ENCODE measurements at regions not wholly inside any gene's neighbourhood (a gene's known extent, or its start where the extent isn't known, plus 50 kb on each side); places are given as distances from the start of the nearest gene placed in this dataset.

DNA sequence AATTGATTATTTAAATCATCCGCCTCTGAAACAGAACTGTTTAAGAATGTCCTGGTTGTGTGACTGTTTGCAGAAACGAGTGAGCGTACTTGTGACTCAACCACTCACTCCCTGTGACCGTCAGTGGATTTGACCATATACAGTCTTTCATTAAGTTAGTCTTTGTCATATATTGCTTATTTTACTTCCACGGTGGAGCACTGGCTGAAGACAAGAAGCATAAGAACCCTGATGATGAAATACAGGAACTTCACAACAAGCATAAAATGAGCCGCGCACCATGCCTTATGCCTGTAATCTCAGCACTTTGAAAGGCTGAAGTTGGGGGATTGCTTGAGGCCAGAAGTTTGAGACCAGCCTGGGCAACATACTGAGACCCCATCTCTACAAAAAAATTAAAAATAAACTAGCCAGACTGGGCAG, 194.0 kb downstream of the TOMM20 start:
- no peak overlapping the region for H2BK120ac ChIP-seq (ENCODE audit: low read depth, low read length, poor library complexity, severe bottlenecking)
- no peaks in the 10 kb centered on the region for H3K9me3 ChIP-seq (ENCODE audit: control insufficient read depth, low read depth, low read length)
- WGBS (ENCODE audit: extremely low coverage, insufficient read length, low lambda C conversion rate), result no CpG with 5 or more reads among the region's 7 CpGs
- H3K4me3 Mint-ChIP-seq, result no peak overlapping the region
- no peaks in the 10 kb centered on the region for H3K79me2 ChIP-seq (ENCODE audit: insufficient read depth, low read length)
- H3K4me1 ChIP-seq (ENCODE audit: insufficient read depth, low read length), result no peaks in the 10 kb centered on the region
- H3K23me2 ChIP-seq (ENCODE audit: insufficient read length, low read depth, low read length, poor library complexity, severe bottlenecking), result no peaks in the 10 kb centered on the region
- H3K9ac ChIP-seq (ENCODE audit: extremely low read depth, insufficient read length, low read length), result no peak overlapping the region
- DNase-seq, result peak; percentile 6
- no peak for TF ChIP-seq CTCF (conservative IDR thresholded peaks at IDR 0.05)
- H2BK15ac ChIP-seq (ENCODE audit: low read depth, low read length), result no peak overlapping the region
- H3K56ac ChIP-seq (ENCODE audit: insufficient read length, low read depth, low read length), result no peak overlapping the region
- H3K23ac ChIP-seq (ENCODE audit: insufficient read length, low read depth, low read length), result no peak overlapping the region
- no peaks in the 10 kb centered on the region; the same call in 1 of the 2 replicates for H3K27me3 Mint-ChIP-seq (ENCODE audit: low read depth)
- peaks cover 11 to 14% of the 10 kb centered on the region in 2 experiments for H3K4me1 Mint-ChIP-seq
- H3K4ac ChIP-seq (ENCODE audit: low read depth, low read length), result no peak overlapping the region
- H2BK5ac ChIP-seq (ENCODE audit: insufficient read length, low read length), result no peak overlapping the region
- no peaks in the 10 kb centered on the region for H3K27me3 ChIP-seq (ENCODE audit: insufficient read depth, low read length)
- H3K27ac ChIP-seq (ENCODE audit: insufficient read length, low read depth, low read length), result no peak overlapping the region
- H3K36me3 Mint-ChIP-seq (ENCODE audit: insufficient read depth in 1 of 3, low read depth in 3 of 3), result no peaks in the 10 kb centered on the region
- H2BK20ac ChIP-seq (ENCODE audit: low read depth, low read length, poor library complexity, severe bottlenecking), result no peak overlapping the region
- H3K18ac ChIP-seq (ENCODE audit: insufficient read length, low read depth, low read length), result no peak overlapping the region
- H3K14ac ChIP-seq (ENCODE audit: insufficient read depth, low read length), result no peak overlapping the region
- H4K5ac ChIP-seq (ENCODE audit: insufficient read length, low read depth, low read length), result no peak overlapping the region
- H2AFZ ChIP-seq (ENCODE audit: low read length), result no peak overlapping the region
- H2BK12ac ChIP-seq (ENCODE audit: insufficient read length, low read depth, low read length), result no peak overlapping the region
- H3K27ac Mint-ChIP-seq, result peak overlapping the region in 1 of 3 experiments; percentile 86; a peak in 1 of 7 replicates
- H4K8ac ChIP-seq (replicated peaks; ENCODE audit: insufficient read length, low read depth, low read length), result no peak overlapping the region
- H3K9me3 Mint-ChIP-seq, result no peaks in the 10 kb centered on the region
- no peaks in the 10 kb centered on the region for H4K20me1 ChIP-seq (ENCODE audit: control insufficient read depth, insufficient read depth, insufficient read length)
- no peak overlapping the region for H2AK5ac ChIP-seq (ENCODE audit: insufficient read length, low read length)
- H3T11ph ChIP-seq (ENCODE audit: low read length), result no peak overlapping the region
- H3K79me1 ChIP-seq (ENCODE audit: insufficient read depth, low read depth, low read length, poor library complexity, severe bottlenecking), result no peaks in the 10 kb centered on the region
- no peak overlapping the region for H4K91ac ChIP-seq (ENCODE audit: insufficient read length, low read depth, low read length)
- no peak overlapping the region for H3K4me2 ChIP-seq (ENCODE audit: insufficient read depth, insufficient read length, low read length)

All from H9 (cell line).